Stimulated activated CD8-positive, alpha-beta memory T cell treated with anti-CD3 and anti-CD28 coated beads, Interleukin-15, amount 100 ng/mL, for 1 hour (primary cell): ENCODE measurements at regions not wholly inside any gene's neighbourhood (a gene's known extent, or its start where the extent isn't known, plus 50 kb on each side); places are given as distances from the start of the nearest gene placed in this dataset.

Experiments
- DNase-seq: peaks from one replicate; pipeline ENCODE4 v3.0.0-alpha.2; 2020; ENCODE audit warnings: low read depth

GRCh38 chr1:25103164-25103795 lies 129.0 kb downstream of the SYF2 start:
- no peak for DNase-seq

- no peak for DNase-seq
Observed at GRCh38 chr1:25100151-25100833, 132.0 kb downstream of the SYF2 start.

GRCh38 chr1:25099343-25099951 lies 132.9 kb downstream of the SYF2 start:
- no peak for DNase-seq

GRCh38 chr1:25098717-25099116 lies 133.6 kb downstream of the SYF2 start:
- DNase-seq = no peak

GRCh38 chr1:25096307-25097150 lies 135.8 kb downstream of the SYF2 start:
- no peak for DNase-seq

GRCh38 chr1:25095635-25096200 lies 136.6 kb downstream of the SYF2 start:
- DNase-seq = no peak

- DNase-seq = no peak
Observed at GRCh38 chr1:25094995-25095394, 137.3 kb downstream of the SYF2 start.

GRCh38 chr1:25094229-25094628 lies 138.1 kb downstream of the SYF2 start:
- DNase-seq = no peak

- no peak for DNase-seq
Observed at GRCh38 chr1:25091658-25092057, 140.6 kb downstream of the SYF2 start.

- no peak for DNase-seq
Observed at GRCh38 chr1:25090707-25091422, 141.4 kb downstream of the SYF2 start.

- DNase-seq = no peak
Observed at GRCh38 chr1:25089772-25090171, 142.5 kb downstream of the SYF2 start.

- DNase-seq = no peak
Observed at GRCh38 chr1:25088946-25089345, 143.4 kb downstream of the SYF2 start.

- DNase-seq = no peak
Observed at GRCh38 chr1:25088180-25088701, 144.1 kb downstream of the SYF2 start.

- no peak for DNase-seq
Observed at GRCh38 chr1:25086518-25087079, 145.7 kb downstream of the SYF2 start.

GRCh38 chr1:25084407-25084806 lies 147.9 kb downstream of the SYF2 start:
- DNase-seq = no peak

- no peak for DNase-seq
Observed at GRCh38 chr1:25083481-25084345, 148.6 kb downstream of the SYF2 start.

GRCh38 chr1:25082995-25083394 lies 149.3 kb downstream of the SYF2 start:
- no peak for DNase-seq

GRCh38 chr1:25082216-25082899 lies 149.9 kb downstream of the SYF2 start:
- DNase-seq = no peak

- no peak for DNase-seq
Observed at GRCh38 chr1:25081496-25081895, 150.8 kb downstream of the SYF2 start.
